LNCAP (cell line): ENCODE measurements at regions not wholly inside any gene's neighbourhood (a gene's known extent, or its start where the extent isn't known, plus 50 kb on each side); places are given as distances from the start of the nearest gene placed in this dataset.

ENCODE experiments used
- CTCF ChIP-seq: fragments of 450-650 bp; IDR thresholded peaks from 2 replicates; pipeline ENCODE4 v1.5.1; 2017; ENCODE audit warnings: mild to moderate bottlenecking

- TF ChIP-seq CTCF, result no peak
Measured at GRCh38 chr3:187995667-187996066, 158.3 kb upstream of the LPP start.

GRCh38 chr3:187996609-187997008, 157.3 kb upstream of the LPP start:
- no peak for TF ChIP-seq CTCF

GRCh38 chr3:187997490-187997889, 156.5 kb upstream of the LPP start:
- TF ChIP-seq CTCF, result no peak

- no peak for TF ChIP-seq CTCF
Measured at GRCh38 chr3:187997946-187998561, 155.9 kb upstream of the LPP start.

DNA sequence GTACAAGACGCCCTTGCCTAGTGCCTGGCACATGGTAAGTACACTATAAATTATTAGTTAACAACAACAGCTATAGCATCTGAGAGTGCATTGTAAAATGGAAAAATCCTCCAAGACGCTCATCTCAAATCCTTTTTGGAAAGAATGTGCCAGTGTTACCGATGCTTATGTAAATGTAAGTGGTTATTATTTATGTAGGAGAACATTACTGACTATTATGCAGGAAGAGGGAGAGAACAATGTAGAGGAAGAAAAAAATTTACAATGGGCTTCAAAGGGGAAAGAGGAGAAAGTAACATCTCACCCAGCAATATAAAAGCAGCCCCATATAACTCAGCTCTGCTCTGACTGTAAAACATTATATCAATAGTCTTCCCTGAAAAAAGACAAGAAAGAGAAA, 155.3 kb upstream of the LPP start:
- TF ChIP-seq CTCF, result no peak

DNA sequence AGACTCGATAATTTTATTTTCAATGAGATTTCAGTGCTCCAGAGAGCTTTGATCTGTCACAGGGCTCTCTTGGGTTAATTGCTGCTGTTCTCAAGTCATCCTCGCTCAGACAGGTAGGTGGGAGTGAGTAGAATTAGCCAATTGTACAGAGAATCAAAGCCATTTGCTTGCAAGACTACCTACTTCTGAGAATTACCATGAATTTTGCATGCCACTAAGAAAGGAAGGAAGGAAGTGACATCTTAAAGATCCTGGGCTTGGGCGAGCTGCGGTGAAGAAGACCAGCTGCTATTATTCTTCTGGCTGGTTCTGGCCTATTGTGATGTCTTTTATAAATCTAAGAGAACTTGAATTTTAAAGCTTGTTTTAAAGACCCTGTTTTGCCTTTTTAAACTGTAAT, 154.1 kb upstream of the LPP start:
- TF ChIP-seq CTCF, result no peak

DNA sequence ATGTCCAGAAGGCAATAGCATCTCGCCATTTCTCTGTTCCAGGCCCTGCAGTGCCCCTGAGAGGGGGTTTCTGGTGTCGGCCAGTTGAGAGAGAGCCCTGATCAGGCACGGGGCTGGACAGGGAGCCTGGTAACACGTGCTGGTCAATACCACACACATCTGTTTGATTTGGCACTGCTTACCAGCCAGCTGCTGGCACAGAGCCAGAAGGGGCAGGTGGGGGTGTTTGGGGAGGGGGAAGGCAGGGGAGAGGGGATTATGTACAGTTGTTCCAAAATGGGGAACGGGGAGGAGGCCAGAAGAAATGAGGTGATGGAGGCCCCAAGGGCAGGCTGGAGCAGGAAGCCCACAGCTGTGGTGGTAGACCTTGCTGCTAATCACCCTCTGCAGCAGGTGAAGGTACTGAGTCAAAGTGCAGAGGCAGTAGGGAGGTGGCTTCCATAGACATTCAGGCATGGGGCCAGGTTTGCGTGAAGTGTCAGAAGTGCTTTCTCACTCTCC, 153.5 kb upstream of the LPP start:
- TF ChIP-seq CTCF, result no peak

- no peak for TF ChIP-seq CTCF
Measured at GRCh38 chr3:188001093-188001492, 152.9 kb upstream of the LPP start.
